Cardiac fibroblast (primary cell): ENCODE measurements at regions not wholly inside any gene's neighbourhood (a gene's known extent, or its start where the extent isn't known, plus 50 kb on each side); places are given as distances from the start of the nearest gene placed in this dataset.

Source experiments
- DNase-seq, 2 donors: peaks; one replicate each; pipeline versions ENCODE4 v3.0.0 to v3.0.0-alpha.2; 2010; ENCODE audit warnings: low read depth in 2 of 2
- H3K4me3 ChIP-seq, 2 donors: replicated peaks in 1 of 2; 1 replicate in 1 of 2; 2 replicates in 1 of 2; pipeline ENCODE4 v1.5.1; 2011; ENCODE audit warnings: low read depth in 2 of 2, low read length in 2 of 2, mild to moderate bottlenecking in 2 of 2, moderate library complexity in 1 of 2
- TF ChIP-seq, protein P1 (sequence below): IDR thresholded peaks from one replicate; pipeline ENCODE4 v1.5.1; 2011; ENCODE audit warnings: low read depth, mild to moderate bottlenecking, low read length, inconsistent platforms

GRCh38 chr1:163875200-163875926, 553.6 kb downstream of the NUF2 start:
- TF ChIP-seq, protein P1, sequence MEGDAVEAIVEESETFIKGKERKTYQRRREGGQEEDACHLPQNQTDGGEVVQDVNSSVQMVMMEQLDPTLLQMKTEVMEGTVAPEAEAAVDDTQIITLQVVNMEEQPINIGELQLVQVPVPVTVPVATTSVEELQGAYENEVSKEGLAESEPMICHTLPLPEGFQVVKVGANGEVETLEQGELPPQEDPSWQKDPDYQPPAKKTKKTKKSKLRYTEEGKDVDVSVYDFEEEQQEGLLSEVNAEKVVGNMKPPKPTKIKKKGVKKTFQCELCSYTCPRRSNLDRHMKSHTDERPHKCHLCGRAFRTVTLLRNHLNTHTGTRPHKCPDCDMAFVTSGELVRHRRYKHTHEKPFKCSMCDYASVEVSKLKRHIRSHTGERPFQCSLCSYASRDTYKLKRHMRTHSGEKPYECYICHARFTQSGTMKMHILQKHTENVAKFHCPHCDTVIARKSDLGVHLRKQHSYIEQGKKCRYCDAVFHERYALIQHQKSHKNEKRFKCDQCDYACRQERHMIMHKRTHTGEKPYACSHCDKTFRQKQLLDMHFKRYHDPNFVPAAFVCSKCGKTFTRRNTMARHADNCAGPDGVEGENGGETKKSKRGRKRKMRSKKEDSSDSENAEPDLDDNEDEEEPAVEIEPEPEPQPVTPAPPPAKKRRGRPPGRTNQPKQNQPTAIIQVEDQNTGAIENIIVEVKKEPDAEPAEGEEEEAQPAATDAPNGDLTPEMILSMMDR = no peak

GRCh38 chr1:163875927-163876320, 554.2 kb downstream of the NUF2 start:
- TF ChIP-seq, protein P1 = no peak
- peak overlapping the region in 1 of 2 donors; percentile 8 for H3K4me3 ChIP-seq
- peak; percentile 73 to 85 for DNase-seq

More at GRCh38 chr1:163875200-163875926, 553.6 kb downstream of the NUF2 start:
- peak overlapping the region in 1 of 2 donors; percentile 8 for H3K4me3 ChIP-seq
- DNase-seq = peak; percentile 75 to 95

DNA sequence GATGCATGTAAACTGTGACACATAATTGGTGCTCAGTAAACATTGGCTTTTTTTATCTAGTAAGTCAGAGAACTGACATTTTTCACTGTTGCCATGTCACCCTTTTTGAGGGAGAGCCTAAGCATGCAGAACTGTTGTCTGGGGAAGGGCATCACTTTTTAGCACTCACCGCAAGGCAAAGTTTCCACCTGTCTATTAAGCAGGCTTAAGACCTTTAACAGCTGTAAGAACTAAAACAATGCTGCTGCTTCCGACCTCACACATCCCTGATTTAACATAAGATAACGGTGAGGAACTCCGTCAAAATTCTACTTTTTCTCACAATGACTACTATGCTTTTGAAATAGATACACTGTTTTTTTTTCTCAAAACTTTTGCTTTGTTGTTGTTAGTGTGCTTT, 554.8 kb downstream of the NUF2 start:
- TF ChIP-seq, protein P1 = no peak
- H3K4me3 ChIP-seq = no peak overlapping the region
- DNase-seq = peak in 1 of 2 donors; percentile 42

DNA sequence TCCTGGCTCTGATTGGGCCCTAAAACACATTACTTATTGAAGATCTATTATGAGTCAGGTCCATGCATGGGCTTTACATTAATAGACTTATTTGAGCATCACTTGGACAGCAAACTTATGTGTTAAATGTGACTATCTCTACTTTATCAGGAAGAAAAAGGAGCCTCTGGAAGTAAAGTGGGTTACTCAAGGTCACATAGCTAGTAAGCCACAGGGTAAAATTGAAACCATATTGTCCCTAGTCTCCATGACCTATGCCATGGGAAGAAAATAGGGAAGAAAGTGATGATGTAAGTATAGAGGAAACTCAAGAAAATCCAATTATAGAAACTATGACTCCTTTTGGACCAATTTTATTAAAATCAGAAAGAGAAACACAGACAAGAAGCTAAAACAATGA, 555.3 kb downstream of the NUF2 start:
- TF ChIP-seq, protein P1 = no peak
- no peak overlapping the region for H3K4me3 ChIP-seq
- peak in 1 of 2 donors; percentile 13 for DNase-seq

DNA sequence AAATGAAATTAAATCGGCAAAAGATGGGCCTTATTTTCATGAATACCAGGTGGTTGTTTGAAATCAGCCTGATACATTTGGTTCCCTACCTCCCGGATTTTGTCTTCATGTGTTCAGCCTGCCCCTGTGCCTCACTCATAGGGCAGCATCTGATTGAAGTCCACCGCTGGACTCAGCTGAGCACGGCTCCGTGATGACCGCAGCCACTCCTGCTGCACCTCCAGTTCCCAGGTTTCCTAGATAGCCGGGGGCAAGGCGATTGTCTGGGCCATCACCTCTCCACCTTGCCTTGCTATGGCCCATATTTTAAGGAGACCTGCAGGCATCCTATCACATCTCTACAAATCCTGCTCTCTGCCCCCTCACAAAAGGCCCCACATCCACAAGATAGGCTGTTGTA, 563.8 kb downstream of the NUF2 start:
- TF ChIP-seq, protein P1 = no peak
- H3K4me3 ChIP-seq = no peak overlapping the region
- no peak for DNase-seq

DNA sequence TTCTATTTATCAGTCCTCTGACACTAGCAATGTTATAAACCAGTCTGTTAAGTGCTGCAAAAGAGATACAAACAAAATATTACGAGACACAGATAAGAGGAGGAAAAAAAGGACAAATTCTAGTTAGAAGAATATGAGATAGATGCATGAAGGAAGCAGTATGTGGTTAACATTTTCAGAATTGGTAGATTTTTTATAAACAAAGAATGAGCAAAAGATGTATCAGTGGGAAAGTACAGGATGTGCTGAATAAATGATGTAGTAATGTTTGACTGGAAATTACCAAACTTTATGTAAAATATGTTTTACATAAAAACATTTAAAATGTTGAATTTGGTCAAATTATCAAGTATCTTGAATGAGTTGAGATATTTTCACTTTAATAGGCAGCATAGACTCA, 574.2 kb downstream of the NUF2 start:
- peak in 1 of 2 donors; percentile 60 for DNase-seq
- TF ChIP-seq, protein P1 = no peak
- no peak overlapping the region for H3K4me3 ChIP-seq
